HG03064 (cell line): ENCODE measurements at regions not wholly inside any gene's neighbourhood (a gene's known extent, or its start where the extent isn't known, plus 50 kb on each side); places are given as distances from the start of the nearest gene placed in this dataset.
A peak's percentile ranks its signal among the peaks of the same experiment; 100 is the strongest.
"Not testable (repeated sequence)": the region's sequence is repeated elsewhere in the genome, so short reads cannot be mapped to it uniquely, and the experiment has no call there.

Source experiments
- ATAC-seq: cut with Tn5 transposase; IDR thresholded peaks from one replicate; pipeline ENCODE4 v1.9.1; 2021; ENCODE audit warnings: low read depth; ENCODE audit not compliant: unreplicated experiment

- ATAC-seq, result no peak
These were observed 393.0 kb upstream of the SLC35B3 start for GRCh38 chr6:8828376-8828775.

- no peak for ATAC-seq
These were observed 390.4 kb upstream of the SLC35B3 start for GRCh38 chr6:8825726-8826125.

GRCh38 chr6:8821981-8822381 lies 386.6 kb upstream of the SLC35B3 start:
- ATAC-seq, result no peak

GRCh38 chr6:8820313-8820712 lies 385.0 kb upstream of the SLC35B3 start:
- ATAC-seq, result no peak

- no peak for ATAC-seq
These were observed 384.1 kb upstream of the SLC35B3 start for GRCh38 chr6:8819446-8819845.

GRCh38 chr6:8814440-8815000 lies 379.2 kb upstream of the SLC35B3 start:
- ATAC-seq, result no peak

- no peak for ATAC-seq
These were observed 375.0 kb upstream of the SLC35B3 start for GRCh38 chr6:8810325-8810724.

GRCh38 chr6:8809662-8810061 lies 374.3 kb upstream of the SLC35B3 start:
- ATAC-seq, result no peak

GRCh38 chr6:8803181-8803760 lies 367.9 kb upstream of the SLC35B3 start:
- no peak for ATAC-seq

- ATAC-seq, result not testable (repeated sequence)
These were observed 367.1 kb upstream of the SLC35B3 start for GRCh38 chr6:8802397-8802796.

GRCh38 chr6:8794420-8794819 lies 359.1 kb upstream of the SLC35B3 start:
- no peak for ATAC-seq

- no peak for ATAC-seq
These were observed 354.5 kb upstream of the SLC35B3 start for GRCh38 chr6:8789878-8790277.

GRCh38 chr6:8785223-8785622 lies 349.9 kb upstream of the SLC35B3 start:
- ATAC-seq, result no peak

- no peak for ATAC-seq
These were observed 347.8 kb upstream of the SLC35B3 start for GRCh38 chr6:8783191-8783590.

- ATAC-seq, result no peak
These were observed 345.3 kb upstream of the SLC35B3 start for GRCh38 chr6:8780653-8781052.

- no peak for ATAC-seq
These were observed 329.4 kb upstream of the SLC35B3 start for GRCh38 chr6:8764733-8765132.

- no peak for ATAC-seq
These were observed 325.6 kb upstream of the SLC35B3 start for GRCh38 chr6:8760951-8761350.

GRCh38 chr6:8758412-8758811 lies 323.1 kb upstream of the SLC35B3 start:
- no peak for ATAC-seq

- ATAC-seq, result no peak
These were observed 315.3 kb upstream of the SLC35B3 start for GRCh38 chr6:8750627-8751026.

GRCh38 chr6:8749465-8749864 lies 314.1 kb upstream of the SLC35B3 start:
- ATAC-seq, result no peak

- peak; percentile 58 for ATAC-seq
These were observed 307.9 kb upstream of the SLC35B3 start for GRCh38 chr6:8743170-8743745.

GRCh38 chr6:8739454-8739853 lies 304.1 kb upstream of the SLC35B3 start:
- no peak for ATAC-seq
